ENCODE measurements at regions not wholly inside any gene's neighbourhood (a gene's known extent, or its start where the extent isn't known, plus 50 kb on each side); places are given as distances from the start of the nearest gene placed in this dataset.
"Not testable (repeated sequence)": the region's sequence is repeated elsewhere in the genome, so short reads cannot be mapped to it uniquely, and the experiment has no call there.

- not testable (repeated sequence) for DNase-seq (ENCODE audit: low read depth in 2 of 2)
These were observed 127.9 kb downstream of the ARRDC4 start for GRCh38 chr15:98088307-98088945.

GRCh38 chr15:98089352-98089751, 128.8 kb downstream of the ARRDC4 start:
- DNase-seq (ENCODE audit: low read depth in 2 of 2) = not testable (repeated sequence)

- DNase-seq (ENCODE audit: low read depth in 2 of 2) = not testable (repeated sequence)
These were observed 137.5 kb downstream of the ARRDC4 start for GRCh38 chr15:98097986-98098385.

GRCh38 chr15:98100606-98101005, 140.1 kb downstream of the ARRDC4 start:
- not testable (repeated sequence) for DNase-seq (ENCODE audit: low read depth in 2 of 2)

GRCh38 chr15:98103570-98103969, 143.1 kb downstream of the ARRDC4 start:
- no peak for DNase-seq (ENCODE audit: low read depth in 2 of 2)

- DNase-seq (ENCODE audit: low read depth in 2 of 2) = not testable (repeated sequence)
These were observed 144.1 kb downstream of the ARRDC4 start for GRCh38 chr15:98104386-98105151.

- not testable (repeated sequence) for DNase-seq (ENCODE audit: low read depth in 2 of 2)
These were observed 146.2 kb downstream of the ARRDC4 start for GRCh38 chr15:98106615-98107194.

GRCh38 chr15:98111806-98112205, 151.3 kb downstream of the ARRDC4 start:
- DNase-seq (ENCODE audit: low read depth in 2 of 2) = no peak

GRCh38 chr15:98113327-98113726, 152.8 kb downstream of the ARRDC4 start:
- DNase-seq (ENCODE audit: low read depth in 2 of 2) = no peak

GRCh38 chr15:98120561-98120960, 160.1 kb downstream of the ARRDC4 start:
- DNase-seq (ENCODE audit: low read depth in 2 of 2) = no peak

GRCh38 chr15:98121536-98121935, 161.0 kb downstream of the ARRDC4 start:
- no peak for DNase-seq (ENCODE audit: low read depth in 2 of 2)

- DNase-seq (ENCODE audit: low read depth in 2 of 2) = no peak
These were observed 161.5 kb downstream of the ARRDC4 start for GRCh38 chr15:98121957-98122356.

- no peak for DNase-seq (ENCODE audit: low read depth in 2 of 2)
These were observed 162.8 kb downstream of the ARRDC4 start for GRCh38 chr15:98123297-98123696.

GRCh38 chr15:98123834-98124233, 163.3 kb downstream of the ARRDC4 start:
- DNase-seq (ENCODE audit: low read depth in 2 of 2) = no peak

- no peak for DNase-seq (ENCODE audit: low read depth in 2 of 2)
These were observed 164.1 kb downstream of the ARRDC4 start for GRCh38 chr15:98124581-98124980.

- DNase-seq (ENCODE audit: low read depth in 2 of 2) = no peak
These were observed 166.0 kb downstream of the ARRDC4 start for GRCh38 chr15:98126326-98127085.

- DNase-seq (ENCODE audit: low read depth in 2 of 2) = no peak
These were observed 167.1 kb downstream of the ARRDC4 start for GRCh38 chr15:98127586-98127985.

- no peak for DNase-seq (ENCODE audit: low read depth in 2 of 2)
These were observed 171.4 kb downstream of the ARRDC4 start for GRCh38 chr15:98131924-98132323.

- no peak for DNase-seq (ENCODE audit: low read depth in 2 of 2)
These were observed 174.4 kb downstream of the ARRDC4 start for GRCh38 chr15:98134905-98135304.

- no peak for DNase-seq (ENCODE audit: low read depth in 2 of 2)
These were observed 178.4 kb downstream of the ARRDC4 start for GRCh38 chr15:98138910-98139309.

- DNase-seq (ENCODE audit: low read depth in 2 of 2) = no peak
These were observed 178.8 kb downstream of the ARRDC4 start for GRCh38 chr15:98139337-98139736.

GRCh38 chr15:98142572-98142971, 182.1 kb downstream of the ARRDC4 start:
- no peak for DNase-seq (ENCODE audit: low read depth in 2 of 2)
